ENCODE measurements at regions not wholly inside any gene's neighbourhood (a gene's known extent, or its start where the extent isn't known, plus 50 kb on each side); places are given as distances from the start of the nearest gene placed in this dataset.

DNA sequence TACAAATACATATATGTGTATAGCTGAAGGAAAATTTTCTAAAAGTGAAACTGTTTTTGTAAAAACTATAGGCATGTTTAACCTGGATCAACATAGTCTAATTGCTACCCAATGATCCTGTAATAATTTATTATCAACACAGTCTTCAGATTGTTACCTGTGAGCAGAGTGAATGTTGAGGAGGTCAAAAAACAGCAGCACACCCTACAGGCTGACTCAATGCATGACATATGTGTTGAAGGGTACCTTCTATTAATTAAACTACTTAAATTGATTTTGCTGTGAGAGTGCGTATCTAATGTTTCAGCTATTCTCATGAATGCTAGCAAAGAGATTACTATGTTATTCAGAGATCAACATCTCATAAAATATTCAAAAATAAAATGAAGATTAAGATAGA is 411.4 kb downstream of the TNS3 start:
- TF ChIP-seq, protein P1, sequence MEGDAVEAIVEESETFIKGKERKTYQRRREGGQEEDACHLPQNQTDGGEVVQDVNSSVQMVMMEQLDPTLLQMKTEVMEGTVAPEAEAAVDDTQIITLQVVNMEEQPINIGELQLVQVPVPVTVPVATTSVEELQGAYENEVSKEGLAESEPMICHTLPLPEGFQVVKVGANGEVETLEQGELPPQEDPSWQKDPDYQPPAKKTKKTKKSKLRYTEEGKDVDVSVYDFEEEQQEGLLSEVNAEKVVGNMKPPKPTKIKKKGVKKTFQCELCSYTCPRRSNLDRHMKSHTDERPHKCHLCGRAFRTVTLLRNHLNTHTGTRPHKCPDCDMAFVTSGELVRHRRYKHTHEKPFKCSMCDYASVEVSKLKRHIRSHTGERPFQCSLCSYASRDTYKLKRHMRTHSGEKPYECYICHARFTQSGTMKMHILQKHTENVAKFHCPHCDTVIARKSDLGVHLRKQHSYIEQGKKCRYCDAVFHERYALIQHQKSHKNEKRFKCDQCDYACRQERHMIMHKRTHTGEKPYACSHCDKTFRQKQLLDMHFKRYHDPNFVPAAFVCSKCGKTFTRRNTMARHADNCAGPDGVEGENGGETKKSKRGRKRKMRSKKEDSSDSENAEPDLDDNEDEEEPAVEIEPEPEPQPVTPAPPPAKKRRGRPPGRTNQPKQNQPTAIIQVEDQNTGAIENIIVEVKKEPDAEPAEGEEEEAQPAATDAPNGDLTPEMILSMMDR (IDR thresholded peaks at IDR 0.05): no peak
- no peak for TF ChIP-seq POLR2A (IDR thresholded peaks at IDR 0.05)
